Right lung (tissue), 2 donors: ENCODE measurements at regions not wholly inside any gene's neighbourhood (a gene's known extent, or its start where the extent isn't known, plus 50 kb on each side); places are given as distances from the start of the nearest gene placed in this dataset.

Source experiments
- DNase-seq, 2 donors: peaks; one replicate each; pipeline ENCODE4 v3.0.0-alpha.2; 2013

DNA sequence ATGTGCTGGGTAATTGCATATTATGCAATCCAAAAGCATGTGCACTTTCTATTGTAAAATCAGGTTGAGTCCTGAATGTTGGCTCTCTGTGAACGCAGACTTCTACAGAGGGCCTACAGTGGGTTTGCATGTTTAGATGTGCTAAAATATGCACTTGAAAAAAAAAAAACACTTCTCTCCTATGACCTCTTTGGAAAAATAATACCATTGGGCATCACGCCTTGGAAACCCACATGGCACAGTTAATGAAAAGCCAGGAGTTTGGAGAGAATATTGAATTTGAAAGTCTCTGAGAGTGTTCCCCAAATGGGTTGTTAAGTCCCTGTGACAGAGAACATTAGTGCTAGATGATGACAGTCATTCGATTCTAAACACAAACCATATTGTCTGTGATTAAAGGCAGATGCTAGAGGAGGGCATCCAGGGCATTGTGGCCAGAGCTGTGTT, 710.4 kb upstream of the PIK3C3 start:
- DNase-seq, result no peak

DNA sequence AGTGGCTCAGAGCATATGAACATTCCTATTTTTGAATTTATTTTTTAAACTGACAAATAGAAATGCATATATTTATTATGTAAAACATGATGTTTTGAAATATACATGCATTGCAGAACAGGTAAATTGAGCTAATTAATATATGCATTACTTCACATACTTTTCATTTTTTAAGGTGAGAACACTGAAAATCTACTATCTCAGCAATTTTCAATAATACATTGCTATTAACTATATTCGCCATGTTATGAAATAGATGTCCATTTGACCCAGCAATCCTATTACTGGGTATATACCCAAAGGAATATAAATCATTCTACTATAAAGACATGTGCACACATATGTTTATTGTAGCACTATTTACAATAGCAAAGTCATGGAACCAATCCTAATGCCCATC, 717.7 kb upstream of the PIK3C3 start:
- no peak for DNase-seq

DNA sequence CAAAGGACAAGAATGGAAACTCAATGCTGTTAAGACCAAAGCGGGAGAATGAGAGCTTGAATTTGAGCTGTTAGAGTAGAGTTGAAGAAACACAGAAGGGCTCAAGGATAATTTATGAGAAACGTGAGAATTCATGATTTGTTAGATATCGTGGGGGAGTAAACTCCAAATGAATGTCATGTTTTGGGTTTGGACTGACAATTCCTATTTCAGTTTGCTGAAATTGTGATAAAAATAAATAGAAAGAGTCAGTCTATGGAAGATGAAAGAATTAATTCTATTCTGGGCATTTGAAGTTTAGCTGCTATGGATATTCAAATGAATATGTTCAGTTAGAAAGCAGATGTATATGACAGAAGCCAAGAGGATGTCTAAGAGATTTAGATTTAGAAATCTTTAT, 723.4 kb upstream of the PIK3C3 start:
- no peak for DNase-seq

DNA sequence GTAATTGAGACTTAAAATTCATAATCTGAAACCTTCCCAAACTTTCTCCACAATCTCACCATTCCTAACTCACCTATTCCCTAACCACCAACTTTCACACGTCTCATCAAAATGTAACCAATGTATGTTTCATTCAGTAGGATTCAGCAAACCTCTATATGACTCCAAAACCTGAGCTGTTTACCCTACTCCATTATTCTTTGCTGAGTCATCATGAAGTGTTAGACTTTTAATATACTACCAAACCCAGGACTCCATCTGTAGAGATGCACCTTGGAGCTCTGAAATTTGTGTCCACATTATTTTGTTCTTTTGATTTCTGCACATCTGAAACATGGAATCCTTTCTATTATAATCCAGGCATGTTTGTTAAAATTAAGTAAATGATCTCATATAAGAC, 727.0 kb upstream of the PIK3C3 start:
- DNase-seq, result no peak

DNA sequence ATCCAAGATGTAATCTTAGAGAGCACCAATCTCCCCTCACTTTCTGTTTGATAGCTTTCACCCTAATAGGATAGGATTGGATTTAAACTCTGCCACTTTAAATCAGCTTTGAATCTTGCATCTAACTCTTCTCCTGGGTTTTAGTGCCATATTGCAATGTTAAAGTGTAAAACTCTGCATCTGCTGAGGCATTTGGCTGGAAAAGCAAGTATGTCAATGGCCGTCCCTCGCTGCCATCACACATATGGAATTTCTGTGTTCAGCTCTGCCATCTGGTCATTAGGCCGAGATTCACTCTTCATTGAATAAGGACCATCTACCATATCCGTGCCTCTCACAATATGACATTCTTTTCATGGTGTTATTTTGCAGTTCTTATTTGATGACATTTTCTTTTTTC, 728.1 kb upstream of the PIK3C3 start:
- no peak for DNase-seq

DNA sequence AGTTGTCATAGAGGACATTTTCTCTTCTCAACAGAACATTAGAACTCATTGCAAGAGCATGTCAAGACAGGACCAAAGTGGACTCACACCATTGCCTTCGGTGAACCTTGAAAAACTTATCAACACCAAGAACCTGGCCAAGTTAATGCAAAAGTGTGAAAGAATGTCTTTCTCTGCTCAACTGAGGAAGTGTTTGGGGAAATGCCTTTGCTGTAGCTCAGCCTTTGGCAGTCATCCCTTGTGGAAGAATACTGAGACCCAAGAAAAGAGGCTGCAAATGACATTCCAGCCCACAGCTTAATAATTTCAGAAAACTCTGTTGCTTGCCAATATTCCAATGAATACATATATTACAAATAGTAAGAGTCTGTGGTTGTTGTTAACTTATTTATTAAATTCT, 728.8 kb upstream of the PIK3C3 start:
- DNase-seq, result peak; percentile 85 to 86

GRCh38 chr18:41216341-41217003, 738.6 kb upstream of the PIK3C3 start:
- DNase-seq, result peak; percentile 52 to 58

DNA sequence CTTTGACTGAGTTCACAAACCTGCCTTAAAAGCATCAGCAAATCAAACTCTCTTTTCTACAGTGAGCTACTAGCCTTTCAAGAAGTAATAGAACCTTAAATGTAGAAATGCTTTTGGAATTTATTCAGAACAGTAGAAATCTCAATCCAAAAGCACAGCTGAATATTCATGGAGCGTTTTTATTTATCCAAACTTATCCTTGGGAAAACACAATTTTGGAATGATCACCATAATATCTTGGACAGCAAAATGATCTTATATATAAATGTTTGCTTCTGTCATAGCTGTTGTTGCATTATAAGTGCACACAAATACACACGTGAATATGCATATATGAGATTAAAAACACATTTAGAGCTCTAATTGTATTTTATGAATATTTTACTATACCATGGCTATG, 747.3 kb upstream of the PIK3C3 start:
- no peak for DNase-seq

DNA sequence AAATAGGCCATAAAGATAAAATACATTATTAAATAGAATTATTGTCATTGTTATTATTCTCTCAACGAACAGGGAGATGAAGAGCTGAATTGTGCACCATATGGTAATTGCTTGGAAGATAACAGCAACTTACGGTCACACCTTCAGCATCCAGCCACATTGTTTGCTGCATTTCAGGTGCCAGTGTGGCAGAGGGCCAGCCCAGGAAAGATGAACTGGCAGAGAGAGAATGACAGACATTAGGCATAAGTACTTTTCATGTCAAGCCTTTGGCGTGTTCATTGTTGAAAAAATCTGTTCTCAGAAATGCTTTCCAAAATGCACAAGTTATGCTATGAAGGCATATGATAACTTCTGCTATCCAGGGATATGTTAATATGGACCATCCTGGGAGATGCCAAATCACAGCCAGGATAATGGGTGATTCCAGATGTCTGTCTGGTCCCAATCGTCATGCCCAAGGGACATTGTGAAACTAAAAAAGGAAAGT, 748.6 kb upstream of the PIK3C3 start:
- DNase-seq, result no peak

- DNase-seq, result no peak
Measured at GRCh38 chr18:41199212-41199611, 755.8 kb upstream of the PIK3C3 start.

DNA sequence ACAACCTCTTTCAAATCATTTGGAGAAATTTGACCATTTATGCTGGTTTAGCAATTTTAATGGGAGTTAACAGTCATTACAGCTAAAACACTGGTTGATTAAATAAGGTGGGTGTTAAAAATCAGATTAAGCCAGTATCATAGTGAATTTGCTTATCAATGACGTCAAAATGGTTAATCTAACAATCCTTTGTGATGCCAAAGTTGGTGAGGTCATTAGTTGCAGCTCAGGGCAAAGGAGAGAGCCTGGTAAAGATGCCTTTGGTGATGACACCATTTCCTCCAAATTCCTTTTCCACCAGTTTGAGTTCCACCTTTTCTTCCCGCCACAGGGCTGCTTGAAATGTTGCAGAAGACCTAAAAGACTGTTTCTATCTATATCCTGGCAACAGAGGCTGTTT, 757.1 kb upstream of the PIK3C3 start:
- DNase-seq, result no peak

- DNase-seq, result no peak
Measured at GRCh38 chr18:41170346-41170745, 784.7 kb upstream of the PIK3C3 start.

- DNase-seq, result no peak
Measured at GRCh38 chr18:41165625-41166024, 789.4 kb upstream of the PIK3C3 start.

DNA sequence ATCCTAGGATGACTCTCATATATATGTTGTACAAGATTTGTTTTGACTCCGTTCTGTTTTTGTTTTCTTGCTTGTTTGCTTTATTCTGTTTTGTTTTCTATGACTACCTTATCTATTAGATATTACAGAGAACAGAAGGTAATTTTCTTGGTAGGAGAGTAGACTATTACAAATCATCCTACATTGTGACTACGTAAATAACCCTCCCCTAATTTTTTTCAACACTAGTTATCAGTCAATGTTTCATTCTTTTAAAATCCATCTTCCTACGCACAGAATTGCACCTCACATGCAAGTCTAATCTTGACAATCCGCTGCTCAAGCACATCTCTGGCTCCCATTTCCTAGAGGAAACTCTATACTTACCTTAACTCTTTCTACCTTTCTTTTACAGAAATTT, 792.3 kb upstream of the PIK3C3 start:
- DNase-seq, result no peak

- DNase-seq, result no peak
Measured at GRCh38 chr18:41162191-41162590, 792.8 kb upstream of the PIK3C3 start.

DNA sequence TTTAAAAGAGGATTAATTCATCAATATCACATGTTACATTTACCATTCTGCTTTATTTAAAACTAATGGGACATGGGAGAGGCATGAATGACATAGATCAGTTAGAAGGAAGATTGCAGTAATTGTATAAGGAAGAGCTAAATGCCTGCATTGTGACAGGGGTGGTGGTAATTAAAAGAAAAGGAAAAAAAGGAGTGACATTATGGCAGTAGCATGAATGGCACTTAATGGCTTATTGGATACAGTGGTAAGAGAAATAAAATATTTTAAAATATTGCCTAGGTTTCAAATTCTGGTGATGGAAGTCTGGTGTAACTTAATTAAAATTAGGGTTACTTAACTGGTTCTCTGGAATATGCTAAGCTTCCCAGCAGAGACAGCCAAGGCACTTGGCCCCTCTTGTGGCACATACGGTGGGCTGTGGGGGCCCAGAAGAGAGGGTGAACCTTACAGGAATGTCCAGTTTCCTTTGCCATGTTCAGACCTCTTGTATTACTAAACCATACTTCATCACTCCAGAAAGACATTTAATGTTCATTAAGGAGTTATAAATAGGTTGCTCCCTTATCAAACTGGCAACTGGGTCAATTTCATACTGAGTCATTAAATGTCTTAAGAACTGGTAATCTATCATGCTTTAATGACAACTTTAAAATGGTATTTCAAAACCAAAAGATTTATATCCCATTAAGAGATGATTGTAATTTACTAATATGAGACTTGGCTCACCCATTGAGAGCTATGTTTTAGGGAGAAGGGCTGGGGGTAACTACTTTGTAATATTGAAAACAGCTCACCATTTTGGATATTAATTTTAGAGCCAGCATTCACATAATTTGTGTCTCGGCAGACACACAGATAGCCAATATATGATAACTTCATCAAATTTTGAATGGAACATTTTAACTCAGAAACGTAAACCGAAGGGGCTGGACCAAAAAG, 798.9 kb upstream of the PIK3C3 start:
- no peak for DNase-seq

- no peak for DNase-seq
Measured at GRCh38 chr18:41155025-41155424, 800.0 kb upstream of the PIK3C3 start.

DNA sequence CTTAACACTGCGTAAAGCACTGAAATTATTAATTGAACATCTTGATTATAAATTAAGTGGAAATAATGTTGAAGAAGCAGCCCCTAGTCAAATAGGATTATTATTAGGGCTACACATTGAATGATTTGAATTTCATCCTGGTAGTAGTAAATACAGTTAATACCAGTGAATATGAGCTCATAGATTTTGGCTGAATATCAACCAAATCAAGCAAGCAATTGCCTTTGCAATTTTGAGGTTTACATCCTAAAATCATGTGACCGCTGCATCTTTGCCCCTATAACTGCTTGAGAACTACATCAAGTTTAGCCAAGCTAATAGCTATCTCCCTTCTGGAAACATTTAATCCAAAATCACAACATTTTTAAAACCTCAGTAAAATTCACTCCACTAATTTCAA, 801.2 kb upstream of the PIK3C3 start:
- DNase-seq, result no peak

- no peak for DNase-seq
Measured at GRCh38 chr18:41150316-41150715, 804.7 kb upstream of the PIK3C3 start.

DNA sequence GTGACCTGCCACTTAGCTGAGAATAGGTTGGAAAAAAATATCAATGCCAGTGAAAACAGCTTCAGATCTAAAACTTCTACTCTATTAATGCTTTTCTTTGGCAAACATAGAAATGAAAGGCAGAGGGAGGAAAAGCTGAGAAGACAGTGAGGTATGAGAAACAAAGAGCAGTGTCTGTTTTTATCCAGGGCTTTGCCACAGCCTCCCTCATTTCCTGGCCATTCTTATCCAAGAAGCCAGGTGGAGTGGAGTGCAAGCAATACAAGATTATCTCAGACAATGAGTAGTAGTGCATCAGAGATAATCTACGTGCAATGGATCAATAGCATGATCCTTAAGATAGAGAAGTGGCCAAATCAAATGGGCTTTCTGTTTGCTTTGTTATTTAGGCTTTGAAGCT, 808.7 kb upstream of the PIK3C3 start:
- DNase-seq, result no peak

- DNase-seq, result no peak
Measured at GRCh38 chr18:41145516-41145915, 809.5 kb upstream of the PIK3C3 start.

DNA sequence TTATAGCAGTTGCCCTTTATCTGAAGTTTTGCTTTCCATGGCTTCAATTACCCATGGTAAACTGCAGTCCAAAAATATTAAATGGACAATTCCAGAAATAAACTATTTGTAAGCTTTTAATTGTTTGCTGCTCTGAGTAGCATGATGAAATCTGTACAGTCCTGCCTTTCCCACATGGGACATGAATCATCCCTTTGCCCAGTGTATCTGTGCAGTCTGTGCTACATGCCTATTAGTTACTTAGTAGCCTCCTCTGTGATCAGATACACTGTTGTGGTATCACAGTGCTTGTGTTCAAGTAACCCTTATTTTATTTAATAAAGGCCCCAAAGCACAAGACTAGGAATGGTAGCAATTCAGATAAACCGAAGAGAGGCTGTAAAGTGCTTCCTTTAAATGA, 810.6 kb upstream of the PIK3C3 start:
- no peak for DNase-seq

DNA sequence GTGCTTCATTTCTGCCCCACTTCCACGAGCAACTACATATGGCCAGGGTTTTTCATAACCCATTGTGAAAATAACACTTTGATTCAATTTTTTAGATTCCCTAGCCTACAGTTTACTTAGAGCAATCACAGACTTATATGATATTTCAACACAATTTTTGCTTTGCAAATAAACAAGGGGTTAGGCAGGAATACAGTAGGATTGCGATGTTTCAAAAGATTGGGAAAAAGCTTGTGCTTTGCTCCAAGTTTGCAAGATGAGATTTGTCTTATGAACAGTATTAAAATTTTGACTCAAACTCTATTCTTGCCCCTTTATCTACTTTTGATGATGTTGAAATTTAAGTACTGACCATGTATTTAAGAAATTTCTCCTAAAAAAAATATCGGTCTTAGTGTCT, 814.5 kb upstream of the PIK3C3 start:
- no peak for DNase-seq
